ENCODE measurements at regions not wholly inside any gene's neighbourhood (a gene's known extent, or its start where the extent isn't known, plus 50 kb on each side); places are given as distances from the start of the nearest gene placed in this dataset.

- TF ChIP-seq CTCF (IDR thresholded peaks at IDR 0.05) (no peak), POLR2A (IDR thresholded peaks at IDR 0.05) (no peak)
These were observed 849.4 kb upstream of the DIAPH2 start for GRCh38 chrX:95835223-95835622.
